ENCODE measurements at regions not wholly inside any gene's neighbourhood (a gene's known extent, or its start where the extent isn't known, plus 50 kb on each side); places are given as distances from the start of the nearest gene placed in this dataset.
"Not testable (repeated sequence)": the region's sequence is repeated elsewhere in the genome, so short reads cannot be mapped to it uniquely, and the experiment has no call there.

DNA sequence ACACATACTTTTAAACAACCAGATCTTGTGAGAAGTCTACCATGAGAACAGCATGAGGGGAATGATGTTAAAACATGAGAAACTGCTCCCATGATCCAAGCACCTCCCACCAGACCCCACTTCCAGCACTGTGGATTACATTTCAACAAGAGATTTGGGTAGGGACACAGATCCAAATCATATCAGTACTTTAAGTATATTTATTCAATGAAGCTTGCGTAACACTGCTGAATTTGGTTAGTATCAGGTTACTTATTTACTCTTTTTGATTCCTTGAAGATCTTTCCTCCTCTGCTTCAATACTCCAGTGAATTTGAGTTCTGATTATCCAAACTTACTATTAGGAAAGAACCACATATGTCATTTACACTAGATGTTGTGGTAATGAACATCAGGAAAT, 418.6 kb downstream of the PIK3C3 start:
- Histone ChIP-seq H3K9ac (ENCODE audit: low read length) (no peak overlapping the region), H3K27me3 (ENCODE audit: control insufficient read depth, insufficient read depth, low read length) (no peaks in the 10 kb centered on the region), H3K9me3 (ENCODE audit: control insufficient read depth, low read depth, low read length) (no peaks in the 10 kb centered on the region), H3K36me3 (ENCODE audit: control insufficient read depth, low read depth, low read length) (no peaks in the 10 kb centered on the region), H3K4me1 (ENCODE audit: control insufficient read depth, low read depth, low read length) (peaks cover 5% of the 10 kb centered on the region), H3K4me3 (ENCODE audit: low read length) (no peak overlapping the region), H3K27ac (ENCODE audit: low read length) (no peak overlapping the region)

DNA sequence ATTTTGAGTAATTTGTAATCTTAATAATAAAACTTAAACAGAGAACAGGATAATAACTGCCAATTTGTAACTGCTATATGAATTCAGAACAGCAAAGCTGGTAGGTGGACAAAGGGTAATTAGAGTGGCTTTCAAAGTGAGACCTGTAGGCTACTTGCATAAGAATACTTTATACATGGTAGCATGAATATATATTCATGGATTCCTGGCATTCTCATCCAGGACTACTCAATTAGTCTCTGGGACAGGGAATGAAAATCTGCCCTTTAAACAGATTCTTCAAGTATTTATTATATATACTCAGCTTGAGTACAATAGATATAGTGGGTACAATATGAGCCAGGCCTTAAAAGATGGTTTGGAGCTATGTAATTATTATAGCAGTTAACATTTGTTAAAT, 419.9 kb downstream of the PIK3C3 start:
- Histone ChIP-seq H3K9ac (ENCODE audit: low read length) (no peak overlapping the region), H3K27ac (ENCODE audit: low read length) (no peak overlapping the region), H3K4me1 (ENCODE audit: control insufficient read depth, low read depth, low read length) (no peaks in the 10 kb centered on the region), H3K27me3 (ENCODE audit: control insufficient read depth, insufficient read depth, low read length) (no peaks in the 10 kb centered on the region), H3K4me3 (ENCODE audit: low read length) (no peak overlapping the region), H3K9me3 (ENCODE audit: control insufficient read depth, low read depth, low read length) (no peaks in the 10 kb centered on the region), H3K36me3 (ENCODE audit: control insufficient read depth, low read depth, low read length) (no peaks in the 10 kb centered on the region)

DNA sequence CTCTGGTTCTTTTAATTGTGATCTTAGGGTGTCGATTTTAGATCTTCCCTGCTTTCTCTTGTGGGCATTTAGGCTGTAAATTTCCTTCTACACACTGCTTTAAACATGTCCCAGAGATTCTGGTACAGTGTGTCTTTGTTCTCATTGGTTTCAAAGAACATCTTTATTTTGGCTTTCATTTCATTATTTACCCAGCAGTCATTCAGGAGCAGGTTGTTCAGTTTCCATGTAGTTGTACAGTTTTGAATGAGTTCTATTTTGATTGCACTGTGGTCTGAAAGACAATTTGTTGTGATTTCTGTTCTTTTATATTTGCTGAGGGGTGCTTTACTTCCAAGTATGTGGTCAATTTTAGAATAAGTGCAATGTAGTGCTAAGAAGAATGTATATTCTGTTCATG, 423.8 kb downstream of the PIK3C3 start:
- not testable (repeated sequence) for H3K4me1 ChIP-seq (ENCODE audit: control insufficient read depth, low read depth, low read length); H3K27me3 ChIP-seq (ENCODE audit: control insufficient read depth, insufficient read depth, low read length); H3K4me3 ChIP-seq (ENCODE audit: low read length); H3K27ac ChIP-seq (ENCODE audit: low read length); H3K36me3 ChIP-seq (ENCODE audit: control insufficient read depth, low read depth, low read length); H3K9ac ChIP-seq (ENCODE audit: low read length); H3K9me3 ChIP-seq (ENCODE audit: control insufficient read depth, low read depth, low read length)

DNA sequence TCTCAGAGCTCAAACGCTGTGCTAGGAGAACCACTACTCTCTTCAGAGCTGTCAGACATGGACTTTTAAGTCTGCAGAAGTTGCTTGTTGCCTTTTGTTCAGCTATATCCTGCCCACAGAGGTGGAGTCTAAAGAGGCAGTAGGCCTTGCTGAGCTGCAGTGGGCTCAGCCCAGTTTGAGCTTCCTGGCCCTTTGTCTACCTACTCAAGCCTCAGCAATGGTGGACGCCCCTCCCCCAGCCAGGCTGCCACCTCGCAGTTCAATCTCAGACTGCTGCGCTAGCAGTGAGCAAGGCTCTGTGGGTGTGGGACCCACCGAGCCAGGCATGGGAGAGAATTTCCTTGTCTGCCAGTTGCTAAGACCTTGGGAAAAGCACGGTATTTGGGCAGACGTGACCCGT, 426.2 kb downstream of the PIK3C3 start:
- H3K36me3 ChIP-seq (ENCODE audit: control insufficient read depth, low read depth, low read length); H3K27me3 ChIP-seq (ENCODE audit: control insufficient read depth, insufficient read depth, low read length); H3K27ac ChIP-seq (ENCODE audit: low read length); H3K4me3 ChIP-seq (ENCODE audit: low read length); H3K9me3 ChIP-seq (ENCODE audit: control insufficient read depth, low read depth, low read length); H3K9ac ChIP-seq (ENCODE audit: low read length); H3K4me1 ChIP-seq (ENCODE audit: control insufficient read depth, low read depth, low read length): not testable (repeated sequence)

DNA sequence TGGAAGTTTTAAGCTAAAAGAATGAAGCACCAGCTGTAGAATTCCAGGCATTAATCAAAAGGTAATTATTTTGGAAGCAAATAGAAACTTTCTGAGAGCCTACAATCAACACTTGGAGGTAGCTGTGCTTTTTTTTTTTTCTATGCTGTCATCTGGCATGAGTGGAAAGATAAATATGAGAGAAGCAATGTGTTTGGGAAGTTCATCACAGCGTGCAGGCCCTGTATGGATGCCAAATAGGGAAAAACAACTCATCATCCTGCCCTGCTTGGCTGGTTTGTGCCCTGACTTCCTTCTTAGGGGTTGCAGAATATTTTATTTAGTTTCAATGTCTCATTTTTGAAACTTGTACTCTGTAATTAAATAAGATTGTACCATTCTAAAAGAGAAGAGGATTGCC, 437.4 kb downstream of the PIK3C3 start:
- H3K9me3 ChIP-seq (ENCODE audit: control insufficient read depth, low read depth, low read length) = no peaks in the 10 kb centered on the region
- no peak overlapping the region for H3K27ac ChIP-seq (ENCODE audit: low read length)
- no peaks in the 10 kb centered on the region for H3K4me1 ChIP-seq (ENCODE audit: control insufficient read depth, low read depth, low read length)
- H3K36me3 ChIP-seq (ENCODE audit: control insufficient read depth, low read depth, low read length) = no peaks in the 10 kb centered on the region
- H3K9ac ChIP-seq (ENCODE audit: low read length) = no peak overlapping the region
- no peaks in the 10 kb centered on the region for H3K27me3 ChIP-seq (ENCODE audit: control insufficient read depth, insufficient read depth, low read length)
- H3K4me3 ChIP-seq (ENCODE audit: low read length) = no peak overlapping the region

DNA sequence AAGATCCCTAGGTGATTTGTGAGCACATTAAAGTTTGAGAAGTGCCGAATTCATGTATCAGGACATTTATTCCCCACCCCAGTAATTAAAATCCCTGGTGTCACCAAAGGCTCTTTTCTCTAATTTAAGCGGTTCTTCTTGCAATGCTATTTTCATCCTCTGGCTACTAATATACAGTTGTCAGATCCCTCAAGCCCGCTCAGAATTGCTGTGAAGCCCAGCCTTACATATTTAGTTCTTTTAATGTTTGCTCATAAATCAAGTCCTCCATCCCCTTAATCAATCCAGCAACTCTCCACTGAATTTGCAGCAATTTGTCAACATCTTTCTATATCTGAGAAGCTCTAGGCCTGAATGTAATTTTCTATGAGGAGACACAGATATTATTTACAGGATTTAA, 437.9 kb downstream of the PIK3C3 start:
- no peaks in the 10 kb centered on the region for H3K36me3 ChIP-seq (ENCODE audit: control insufficient read depth, low read depth, low read length)
- H3K27ac ChIP-seq (ENCODE audit: low read length) = no peak overlapping the region
- no peaks in the 10 kb centered on the region for H3K27me3 ChIP-seq (ENCODE audit: control insufficient read depth, insufficient read depth, low read length)
- no peaks in the 10 kb centered on the region for H3K9me3 ChIP-seq (ENCODE audit: control insufficient read depth, low read depth, low read length)
- H3K4me3 ChIP-seq (ENCODE audit: low read length) = no peak overlapping the region
- no peaks in the 10 kb centered on the region for H3K4me1 ChIP-seq (ENCODE audit: control insufficient read depth, low read depth, low read length)
- H3K9ac ChIP-seq (ENCODE audit: low read length) = no peak overlapping the region

DNA sequence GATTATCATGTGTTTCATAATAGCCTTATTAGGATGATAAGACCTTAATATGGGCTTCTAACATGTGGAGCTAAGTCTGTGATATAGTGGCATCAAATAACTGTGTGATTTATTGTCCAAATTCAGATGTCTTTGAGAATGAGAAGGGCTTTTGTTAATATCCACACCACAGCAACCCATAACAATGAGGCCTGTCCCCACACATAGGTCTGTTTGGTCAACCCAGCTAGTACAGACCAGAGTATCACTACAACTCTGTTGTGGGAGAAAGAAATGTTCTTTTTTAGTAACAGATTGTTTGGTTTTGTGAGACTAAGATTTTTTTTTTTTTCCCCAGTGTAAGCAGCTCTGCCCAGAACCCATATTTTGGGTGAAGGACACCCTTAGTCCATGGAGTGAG, 439.2 kb downstream of the PIK3C3 start:
- no peaks in the 10 kb centered on the region for H3K4me1 ChIP-seq (ENCODE audit: control insufficient read depth, low read depth, low read length)

DNA sequence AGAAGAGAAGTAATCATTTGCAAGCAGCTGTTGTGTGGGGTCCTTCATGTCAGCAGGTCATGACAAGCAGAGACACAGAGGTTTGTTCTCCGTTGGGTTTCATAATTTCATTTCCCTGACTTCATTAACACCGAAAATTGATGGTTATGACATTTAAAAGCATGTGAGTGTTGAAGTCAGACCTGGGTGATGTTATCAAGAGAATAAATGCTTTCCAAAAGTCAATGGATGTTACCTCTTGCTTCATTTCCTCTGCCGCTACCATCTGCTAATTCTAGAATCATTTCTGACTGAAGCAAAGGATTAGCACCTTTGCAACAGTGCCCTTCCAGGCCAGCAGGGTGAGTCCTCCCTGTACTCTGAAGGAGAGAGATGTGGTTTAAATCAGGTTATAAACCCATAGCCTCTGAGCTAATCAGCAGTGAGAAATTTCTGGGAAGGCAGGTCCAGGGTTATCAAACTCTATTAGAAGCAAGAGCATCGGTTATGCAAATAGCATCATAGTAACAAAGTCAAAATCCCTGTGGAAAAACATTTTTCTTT, 446.2 kb downstream of the PIK3C3 start:
- no peaks in the 10 kb centered on the region for H3K9me3 ChIP-seq (ENCODE audit: control insufficient read depth, low read depth, low read length)

More for the DNA sequence above, 439.2 kb downstream of the PIK3C3 start:
- Histone ChIP-seq H3K27ac (ENCODE audit: low read length) (no peak overlapping the region), H3K9me3 (ENCODE audit: control insufficient read depth, low read depth, low read length) (no peaks in the 10 kb centered on the region), H3K9ac (ENCODE audit: low read length) (no peak overlapping the region), H3K36me3 (ENCODE audit: control insufficient read depth, low read depth, low read length) (no peaks in the 10 kb centered on the region), H3K27me3 (ENCODE audit: control insufficient read depth, insufficient read depth, low read length) (no peaks in the 10 kb centered on the region), H3K4me3 (ENCODE audit: low read length) (no peak overlapping the region)

DNA sequence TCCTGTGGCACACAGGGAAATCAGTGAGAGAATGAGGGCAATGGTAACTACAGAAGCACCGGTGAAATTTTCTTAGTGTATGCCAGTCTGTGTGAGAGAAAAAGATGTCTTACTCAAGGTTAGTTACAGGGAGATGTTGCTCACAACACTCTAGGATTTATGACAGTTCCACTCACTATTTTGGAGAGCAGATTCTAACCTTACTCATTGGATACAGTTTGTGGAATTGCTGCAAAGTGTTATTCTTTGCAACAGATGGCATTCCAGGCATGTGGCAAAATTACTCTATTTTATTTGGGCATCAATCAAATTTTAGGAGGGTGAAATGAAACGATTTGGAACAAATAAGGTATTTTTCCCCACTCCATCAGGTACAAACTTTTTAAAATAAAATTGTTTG, 449.1 kb downstream of the PIK3C3 start:
- Histone ChIP-seq H3K4me3 (ENCODE audit: low read length) (no peak overlapping the region), H3K27ac (ENCODE audit: low read length) (no peak overlapping the region), H3K9ac (ENCODE audit: low read length) (no peak overlapping the region), H3K9me3 (ENCODE audit: control insufficient read depth, low read depth, low read length) (peaks cover 10% of the 10 kb centered on the region), H3K27me3 (ENCODE audit: control insufficient read depth, insufficient read depth, low read length) (no peaks in the 10 kb centered on the region), H3K36me3 (ENCODE audit: control insufficient read depth, low read depth, low read length) (no peaks in the 10 kb centered on the region), H3K4me1 (ENCODE audit: control insufficient read depth, low read depth, low read length) (no peaks in the 10 kb centered on the region)

More for the DNA sequence above, 446.2 kb downstream of the PIK3C3 start:
- no peak overlapping the region for H3K27ac ChIP-seq (ENCODE audit: low read length)
- no peaks in the 10 kb centered on the region for H3K4me1 ChIP-seq (ENCODE audit: control insufficient read depth, low read depth, low read length)
- no peak overlapping the region for H3K9ac ChIP-seq (ENCODE audit: low read length)
- H3K4me3 ChIP-seq (ENCODE audit: low read length) = no peak overlapping the region
- H3K27me3 ChIP-seq (ENCODE audit: control insufficient read depth, insufficient read depth, low read length) = no peaks in the 10 kb centered on the region
- no peaks in the 10 kb centered on the region for H3K36me3 ChIP-seq (ENCODE audit: control insufficient read depth, low read depth, low read length)

DNA sequence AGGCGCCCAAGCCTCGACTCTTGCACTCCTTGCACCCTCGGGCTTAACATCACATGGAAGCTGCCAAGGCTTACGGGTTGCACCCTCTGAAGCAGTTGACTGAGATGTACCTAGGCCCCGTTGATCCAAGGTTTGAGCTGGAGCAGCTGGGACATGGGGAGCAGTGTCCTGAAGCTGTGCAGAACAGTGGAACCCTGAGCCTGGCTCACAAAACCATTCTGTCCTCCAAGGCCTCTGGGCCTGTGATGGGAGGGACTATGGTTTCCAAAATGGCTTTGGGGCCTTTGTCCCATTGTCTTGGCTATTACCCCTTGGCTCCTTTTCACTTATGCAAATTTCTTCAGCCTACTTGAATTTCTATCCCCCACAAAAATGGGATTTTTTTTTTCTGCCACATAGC, 454.0 kb downstream of the PIK3C3 start:
- no peak overlapping the region for H3K27ac ChIP-seq (ENCODE audit: low read length)
- no peaks in the 10 kb centered on the region for H3K4me1 ChIP-seq (ENCODE audit: control insufficient read depth, low read depth, low read length)
- no peak overlapping the region for H3K4me3 ChIP-seq (ENCODE audit: low read length)
- no peak overlapping the region for H3K9ac ChIP-seq (ENCODE audit: low read length)
- no peaks in the 10 kb centered on the region for H3K27me3 ChIP-seq (ENCODE audit: control insufficient read depth, insufficient read depth, low read length)
- peaks cover 17% of the 10 kb centered on the region for H3K9me3 ChIP-seq (ENCODE audit: control insufficient read depth, low read depth, low read length)
- no peaks in the 10 kb centered on the region for H3K36me3 ChIP-seq (ENCODE audit: control insufficient read depth, low read depth, low read length)

DNA sequence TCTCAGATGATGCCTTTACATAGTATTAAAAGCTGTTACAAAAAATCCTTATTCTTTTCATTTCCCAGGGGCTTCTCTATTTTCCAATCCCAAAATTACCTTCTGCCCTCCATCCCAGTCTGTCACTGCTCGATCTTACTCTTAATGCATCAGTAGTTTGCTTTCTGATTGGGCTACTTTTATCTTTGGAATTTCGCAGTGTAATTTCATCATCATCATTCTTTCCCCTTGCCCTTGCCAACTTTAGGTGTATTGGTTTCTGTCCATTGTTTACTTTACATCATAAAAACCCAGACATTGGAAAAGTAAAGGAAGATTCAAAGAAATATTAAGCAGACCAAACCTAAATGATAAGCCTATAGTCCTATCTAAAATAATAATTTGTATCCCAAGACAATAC, 457.2 kb downstream of the PIK3C3 start:
- no peaks in the 10 kb centered on the region for H3K27me3 ChIP-seq (ENCODE audit: control insufficient read depth, insufficient read depth, low read length)
- no peak overlapping the region for H3K9ac ChIP-seq (ENCODE audit: low read length)
- H3K9me3 ChIP-seq (ENCODE audit: control insufficient read depth, low read depth, low read length) = peaks cover 17% of the 10 kb centered on the region
- no peaks in the 10 kb centered on the region for H3K36me3 ChIP-seq (ENCODE audit: control insufficient read depth, low read depth, low read length)
- no peaks in the 10 kb centered on the region for H3K4me1 ChIP-seq (ENCODE audit: control insufficient read depth, low read depth, low read length)
- H3K27ac ChIP-seq (ENCODE audit: low read length) = no peak overlapping the region
- no peak overlapping the region for H3K4me3 ChIP-seq (ENCODE audit: low read length)

DNA sequence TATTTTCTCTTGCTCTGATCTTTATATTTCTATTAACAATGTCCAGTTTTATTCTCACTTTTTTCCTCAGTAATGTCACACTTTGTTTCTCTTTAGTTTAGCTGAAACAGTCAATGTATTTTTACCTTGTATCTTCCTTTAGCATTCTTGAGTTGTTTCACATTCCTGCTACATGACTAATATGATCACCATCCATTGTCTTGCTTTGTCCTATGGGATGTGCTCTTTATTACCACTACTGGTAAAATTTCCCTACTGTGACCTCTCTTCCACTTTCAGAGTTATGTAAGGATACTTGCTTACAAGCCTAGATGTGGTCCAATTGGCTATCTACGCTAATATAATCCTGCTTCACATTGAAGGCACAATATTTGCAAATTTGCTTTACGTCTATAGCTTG, 457.9 kb downstream of the PIK3C3 start:
- Histone ChIP-seq H3K4me1 (ENCODE audit: control insufficient read depth, low read depth, low read length) (no peaks in the 10 kb centered on the region), H3K27me3 (ENCODE audit: control insufficient read depth, insufficient read depth, low read length) (no peaks in the 10 kb centered on the region), H3K4me3 (ENCODE audit: low read length) (no peak overlapping the region), H3K36me3 (ENCODE audit: control insufficient read depth, low read depth, low read length) (no peaks in the 10 kb centered on the region), H3K9me3 (ENCODE audit: control insufficient read depth, low read depth, low read length) (peaks cover 17% of the 10 kb centered on the region), H3K27ac (ENCODE audit: low read length) (no peak overlapping the region), H3K9ac (ENCODE audit: low read length) (no peak overlapping the region)
